Endothelial cell of umbilical vein (primary cell): ENCODE measurements at regions not wholly inside any gene's neighbourhood (a gene's known extent, or its start where the extent isn't known, plus 50 kb on each side); places are given as distances from the start of the nearest gene placed in this dataset.

Source experiments
- BruUV-seq: library from RNA; stranded (reverse); fragments of 400-500 nt; replicated peaks from 2 replicates; lab custom pipeline; 2021; lab: Mats Ljungman, UMichigan
- CTCF ChIA-PET: fragments of 300-600, 350-600 bp; sonication (Branson Sonifier 250); formaldehyde crosslinking; loops from one replicate; lab custom pipeline; 2021; ENCODE audit warnings: antibody characterized with exemption, inconsistent platforms; lab: Charles Lee
- POLR2A ChIA-PET: fragments of 300-600, 350-600 bp; sonication (Branson Sonifier 250); formaldehyde crosslinking; loops from one replicate; lab custom pipeline; 2021; ENCODE audit warnings: antibody characterized with exemption, inconsistent platforms; lab: Charles Lee
- DNase-seq: peaks from one replicate; pipeline ENCODE4 v3.0.0-alpha.2; 2011; ENCODE audit warnings: low read depth, low spot score
- FAIRE-seq: peaks from 2 replicates; lab custom pipeline; 2011; peaks lifted over from hg19 to GRCh38; lab: Jason Lieb, UNC
- H2AFZ ChIP-seq: 2 replicates; pipeline ENCODE4 v1.6.0; 2012; ENCODE audit warnings: low read depth, low read length, control low read depth, inconsistent platforms
- H3K27ac ChIP-seq: 2 replicates; pipeline ENCODE4 v1.5.1; 2011; ENCODE audit warnings: low read depth, mild to moderate bottlenecking, control low read depth, low read length, moderate library complexity; ENCODE audit not compliant: insufficient read depth
- H3K27me3 ChIP-seq, 2 experiments: 2 replicates each; pipeline versions ENCODE4 v1.6.0 to v1.6.1; 2011; ENCODE audit warnings: low read length in 2 of 2, mixed read lengths in 1 of 2; ENCODE audit not compliant: control insufficient read depth in 2 of 2, insufficient read depth in 2 of 2
- H3K36me3 ChIP-seq, 2 experiments: 2 replicates in 1 of 2; 3 replicates in 1 of 2; pipeline ENCODE4 v1.5.1; 2011; ENCODE audit warnings: low read length in 2 of 2, mild to moderate bottlenecking in 1 of 2, moderate library complexity in 1 of 2; ENCODE audit not compliant: control insufficient read depth in 2 of 2, insufficient read depth in 2 of 2; ENCODE audit errors: extremely low read depth in 1 of 2
- H3K4me1 ChIP-seq: 3 replicates; pipeline ENCODE4 v1.5.1; 2011; ENCODE audit warnings: mild to moderate bottlenecking, low read length; ENCODE audit not compliant: control insufficient read depth, insufficient read depth; ENCODE audit errors: extremely low read depth
- H3K4me2 ChIP-seq: 2 replicates; pipeline ENCODE4 v1.6.1; 2011; ENCODE audit warnings: low read length, control low read depth, mixed read lengths; ENCODE audit not compliant: insufficient read depth
- H3K4me3 ChIP-seq, 3 experiments: fragments of 200-600 bp in 1 of 3; sonication (generic), shearing (Covaris generic) in 1 of 3; replicated peaks in 1 of 3; 2 replicates each; pipeline ENCODE4 v1.5.1; 2011 to 2016; ENCODE audit warnings: control low read depth in 3 of 3, low read length in 3 of 3, mild to moderate bottlenecking in 2 of 3, inconsistent platforms in 1 of 3, low read depth in 1 of 3, moderate library complexity in 1 of 3; ENCODE audit not compliant: insufficient read depth in 1 of 3
- H3K79me2 ChIP-seq: 2 replicates; pipeline ENCODE4 v1.6.0; 2012; ENCODE audit warnings: low read length, inconsistent platforms; ENCODE audit not compliant: control insufficient read depth, insufficient read depth
- H3K9ac ChIP-seq: replicated peaks from 2 replicates; pipeline ENCODE3; 2011; ENCODE audit warnings: low read length, control low read depth; ENCODE audit not compliant: insufficient read depth; ENCODE audit errors: extremely low read depth
- H3K9me1 ChIP-seq: replicated peaks from 3 replicates; pipeline ENCODE4 v1.6.0; 2011; ENCODE audit warnings: mild to moderate bottlenecking, low read length; ENCODE audit not compliant: control insufficient read depth, insufficient read depth; ENCODE audit errors: extremely low read depth
- H3K9me3 ChIP-seq: replicated peaks from 2 replicates; pipeline ENCODE4 v1.5.1; 2012; ENCODE audit warnings: low read length, inconsistent platforms; ENCODE audit not compliant: control insufficient read depth, insufficient read depth
- H4K20me1 ChIP-seq: replicated peaks from 2 replicates; pipeline ENCODE3; 2011; ENCODE audit warnings: mild to moderate bottlenecking, low read length; ENCODE audit not compliant: control insufficient read depth, insufficient read depth; ENCODE audit errors: extremely low read depth
- EZH2 ChIP-seq: IDR thresholded peaks from 2 replicates; pipeline ENCODE4 v1.6.1; 2012; ENCODE audit warnings: borderline replicate concordance, low read depth, mild to moderate bottlenecking, moderate library complexity, low read length, inconsistent platforms; ENCODE audit not compliant: severe bottlenecking
- FOS ChIP-seq: IDR thresholded peaks from 2 replicates; pipeline ENCODE4 v1.6.1; 2011; ENCODE audit warnings: mild to moderate bottlenecking, low read length, moderate library complexity, borderline replicate concordance; ENCODE audit not compliant: insufficient read depth
- GATA2 ChIP-seq: IDR thresholded peaks from 2 replicates; pipeline ENCODE4 v1.7.0; 2011; ENCODE audit warnings: low read depth, mild to moderate bottlenecking, moderate library complexity, mixed read lengths, low read length; ENCODE audit not compliant: insufficient read length, insufficient read depth
- JUN ChIP-seq: IDR thresholded peaks from 2 replicates; pipeline ENCODE4 v1.6.1; 2011; ENCODE audit warnings: borderline replicate concordance, low read depth; ENCODE audit not compliant: insufficient read length, insufficient read depth
- MYC ChIP-seq: IDR thresholded peaks from one replicate; pipeline ENCODE4 v1.6.1; 2011; ENCODE audit warnings: mild to moderate bottlenecking, low read depth, low read length
- POLR2A ChIP-seq: IDR thresholded peaks from 2 replicates; pipeline ENCODE4 v1.6.1; 2012; ENCODE audit warnings: low read depth, mild to moderate bottlenecking, control low read depth, low read length
- POLR2AphosphoS5 ChIP-seq: IDR thresholded peaks from 2 replicates; pipeline ENCODE4 v1.6.1; 2012; ENCODE audit warnings: low read depth, mild to moderate bottlenecking, control low read depth, low read length, moderate library complexity; ENCODE audit not compliant: insufficient read depth
- dilution Hi-C: fragments of 300-500 bp; cut with MboI; formaldehyde crosslinking; loops from one replicate; pipeline ENCODE4 v1.15.0; 2019; ENCODE audit warnings: low sequenced_read_pairs; ENCODE audit not compliant: extremely low pct_ligation_motif_present
- intact Hi-C: fragments of 100-400 bp; cut with micrococcal nuclease; formaldehyde crosslinking; loops from one replicate; pipeline ENCODE4 v1.10.0; 2022
- TF ChIP-seq, protein P1 (sequence below): IDR thresholded peaks from 2 replicates; pipeline ENCODE4 v1.6.1; 2011; ENCODE audit not compliant: insufficient read depth, insufficient read length
- TF ChIP-seq, protein P2 (sequence below), 2 donors: IDR thresholded peaks; 1 replicate in 1 of 2; 2 replicates in 1 of 2; pipeline ENCODE4 v1.5.1; 2011; ENCODE audit warnings: low read length in 2 of 2, mild to moderate bottlenecking in 2 of 2, moderate library complexity in 2 of 2, control low read depth in 1 of 2, inconsistent platforms in 1 of 2, low read depth in 1 of 2; ENCODE audit not compliant: insufficient read depth in 1 of 2; ENCODE audit errors: extremely low read depth in 1 of 2

- H2AFZ ChIP-seq = no peak overlapping the region
- no peaks in the 10 kb centered on the region for H4K20me1 ChIP-seq
- intact Hi-C loops (no loop called here), dilution Hi-C loops (no loop called here)
- no peak overlapping the region for H3K27ac ChIP-seq
- H3K9ac ChIP-seq = no peak overlapping the region
- H3K4me1 ChIP-seq = no peaks in the 10 kb centered on the region
- DNase-seq (no peak), FAIRE-seq (no peak)
- H3K9me1 ChIP-seq = no peaks in the 10 kb centered on the region
- no peak overlapping the region for H3K4me2 ChIP-seq
- no peak overlapping the region for H3K4me3 ChIP-seq
- ChIA-PET CTCF (no interaction called here), POLR2A (no interaction called here)
- H3K9me3 ChIP-seq = no peaks in the 10 kb centered on the region
- TF ChIP-seq POLR2A (no peak), MYC (no peak)
- TF ChIP-seq, protein P1, sequence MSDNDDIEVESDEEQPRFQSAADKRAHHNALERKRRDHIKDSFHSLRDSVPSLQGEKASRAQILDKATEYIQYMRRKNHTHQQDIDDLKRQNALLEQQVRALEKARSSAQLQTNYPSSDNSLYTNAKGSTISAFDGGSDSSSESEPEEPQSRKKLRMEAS = no peak
- H3K36me3 ChIP-seq = no peaks in the 10 kb centered on the region
- H3K79me2 ChIP-seq = no peaks in the 10 kb centered on the region
- no peaks in the 10 kb centered on the region for H3K27me3 ChIP-seq
- no TSS peak for BruUV-seq
Measured at GRCh38 chr2:7881063-7881462, 800.8 kb upstream of the ID2 start.

DNA sequence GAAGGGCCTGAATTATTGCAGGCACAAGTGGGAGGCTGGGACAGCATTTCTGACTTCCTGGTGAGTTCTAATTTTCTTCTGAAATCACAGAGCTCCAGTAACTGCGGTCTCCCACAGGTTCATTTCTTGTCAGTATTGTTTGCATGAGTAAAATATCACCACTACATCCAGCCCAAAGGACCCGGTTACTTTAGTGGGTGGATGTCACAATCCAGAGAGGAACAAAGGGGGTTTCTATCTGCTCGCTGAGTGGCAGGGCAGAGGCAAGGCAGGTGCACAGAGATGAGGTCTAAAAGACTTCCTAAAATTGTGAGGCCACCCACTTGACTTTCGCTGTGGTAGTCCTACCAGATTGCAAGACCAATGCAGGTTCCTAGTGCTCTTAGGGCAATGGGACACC lies 800.4 kb upstream of the ID2 start:
- ChIA-PET POLR2A (no interaction called here), CTCF (no interaction called here)
- BruUV-seq = no TSS peak
- Histone ChIP-seq H2AFZ (no peak overlapping the region), H3K4me3 (no peak overlapping the region), H3K9me3 (no peaks in the 10 kb centered on the region), H3K36me3 (no peaks in the 10 kb centered on the region), H3K9me1 (no peaks in the 10 kb centered on the region), H4K20me1 (no peaks in the 10 kb centered on the region), H3K4me2 (no peak overlapping the region), H3K27ac (no peak overlapping the region), H3K4me1 (no peaks in the 10 kb centered on the region), H3K9ac (no peak overlapping the region), H3K27me3 (no peaks in the 10 kb centered on the region), H3K79me2 (no peaks in the 10 kb centered on the region)
- intact Hi-C loops (no loop called here), dilution Hi-C loops (no loop called here)
- TF ChIP-seq GATA2 (no peak), EZH2 (no peak), POLR2AphosphoS5 (no peak), POLR2A (no peak), FOS (no peak), MYC (no peak), JUN (no peak)
- TF ChIP-seq, protein P1 = no peak
- TF ChIP-seq, protein P2, sequence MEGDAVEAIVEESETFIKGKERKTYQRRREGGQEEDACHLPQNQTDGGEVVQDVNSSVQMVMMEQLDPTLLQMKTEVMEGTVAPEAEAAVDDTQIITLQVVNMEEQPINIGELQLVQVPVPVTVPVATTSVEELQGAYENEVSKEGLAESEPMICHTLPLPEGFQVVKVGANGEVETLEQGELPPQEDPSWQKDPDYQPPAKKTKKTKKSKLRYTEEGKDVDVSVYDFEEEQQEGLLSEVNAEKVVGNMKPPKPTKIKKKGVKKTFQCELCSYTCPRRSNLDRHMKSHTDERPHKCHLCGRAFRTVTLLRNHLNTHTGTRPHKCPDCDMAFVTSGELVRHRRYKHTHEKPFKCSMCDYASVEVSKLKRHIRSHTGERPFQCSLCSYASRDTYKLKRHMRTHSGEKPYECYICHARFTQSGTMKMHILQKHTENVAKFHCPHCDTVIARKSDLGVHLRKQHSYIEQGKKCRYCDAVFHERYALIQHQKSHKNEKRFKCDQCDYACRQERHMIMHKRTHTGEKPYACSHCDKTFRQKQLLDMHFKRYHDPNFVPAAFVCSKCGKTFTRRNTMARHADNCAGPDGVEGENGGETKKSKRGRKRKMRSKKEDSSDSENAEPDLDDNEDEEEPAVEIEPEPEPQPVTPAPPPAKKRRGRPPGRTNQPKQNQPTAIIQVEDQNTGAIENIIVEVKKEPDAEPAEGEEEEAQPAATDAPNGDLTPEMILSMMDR (IDR thresholded peaks at IDR 0.05; ENCODE audit: extremely low read depth in 1 of 2, insufficient read depth in 1 of 2, low read depth in 1 of 2, low read length in 2 of 2) = no peak
- DNase-seq = no peak
- FAIRE-seq = no peak
